ENCODE measurements at regions not wholly inside any gene's neighbourhood (a gene's known extent, or its start where the extent isn't known, plus 50 kb on each side); places are given as distances from the start of the nearest gene placed in this dataset.

DNA sequence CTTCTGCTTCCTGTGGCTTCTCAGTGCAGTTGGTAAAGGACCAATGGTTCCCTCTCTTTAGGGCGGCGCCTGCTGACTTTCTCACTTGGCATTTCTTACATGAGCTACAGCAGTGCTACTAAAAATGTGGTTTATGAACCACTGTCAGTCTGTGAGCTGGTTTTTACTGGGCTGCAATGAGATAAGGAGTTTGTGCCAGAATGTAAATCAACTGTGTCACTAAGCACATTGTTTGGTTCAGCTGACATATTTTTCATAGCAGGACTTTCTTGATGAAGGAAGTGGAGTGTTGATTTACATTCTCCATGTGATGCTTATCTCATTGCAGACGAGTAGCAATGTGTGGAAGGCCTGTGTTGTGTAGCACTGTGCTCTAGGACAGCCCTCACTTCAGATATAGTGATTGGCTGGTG is 463.3 kb downstream of the SOX6 start:
- Histone ChIP-seq H3K9ac (ENCODE audit: low read depth in 1 of 2, low read length in 2 of 2) (no peak overlapping the region), H3K36me3 (ENCODE audit: control insufficient read depth in 1 of 2, insufficient read depth in 2 of 2, low read length in 2 of 2) (no peaks in the 10 kb centered on the region), H3K27me3 (ENCODE audit: control insufficient read depth in 1 of 2, insufficient read depth in 2 of 2, low read length in 2 of 2) (no peaks in the 10 kb centered on the region), H3K4me3 (ENCODE audit: low read depth in 1 of 2, low read length in 2 of 2) (no peak overlapping the region), H3K27ac (ENCODE audit: low read depth, low read length) (no peak overlapping the region), H3K4me1 (ENCODE audit: control insufficient read depth in 1 of 2, insufficient read depth in 2 of 2, low read length in 2 of 2) (no peaks in the 10 kb centered on the region), H3K9me3 (ENCODE audit: control insufficient read depth in 1 of 2, low read length in 2 of 2) (no peaks in the 10 kb centered on the region)

- no peak overlapping the region for H3K27ac ChIP-seq (ENCODE audit: low read depth, low read length)
- H3K9ac ChIP-seq (ENCODE audit: low read depth in 1 of 2, low read length in 2 of 2) = no peak overlapping the region
- no peaks in the 10 kb centered on the region for H3K36me3 ChIP-seq (ENCODE audit: control insufficient read depth in 1 of 2, insufficient read depth in 2 of 2, low read length in 2 of 2)
- no peak overlapping the region for H3K4me3 ChIP-seq (ENCODE audit: low read depth in 1 of 2, low read length in 2 of 2)
- H3K4me1 ChIP-seq (ENCODE audit: control insufficient read depth in 1 of 2, insufficient read depth in 2 of 2, low read length in 2 of 2) = no peaks in the 10 kb centered on the region
- no peaks in the 10 kb centered on the region for H3K9me3 ChIP-seq (ENCODE audit: control insufficient read depth in 1 of 2, low read length in 2 of 2)
- no peaks in the 10 kb centered on the region for H3K27me3 ChIP-seq (ENCODE audit: control insufficient read depth in 1 of 2, insufficient read depth in 2 of 2, low read length in 2 of 2)
Measured at GRCh38 chr11:15896026-15896425, 460.3 kb downstream of the SOX6 start.

GRCh38 chr11:15896530-15896929 is 459.8 kb downstream of the SOX6 start:
- H3K36me3 ChIP-seq (ENCODE audit: control insufficient read depth in 1 of 2, insufficient read depth in 2 of 2, low read length in 2 of 2) = no peaks in the 10 kb centered on the region

DNA sequence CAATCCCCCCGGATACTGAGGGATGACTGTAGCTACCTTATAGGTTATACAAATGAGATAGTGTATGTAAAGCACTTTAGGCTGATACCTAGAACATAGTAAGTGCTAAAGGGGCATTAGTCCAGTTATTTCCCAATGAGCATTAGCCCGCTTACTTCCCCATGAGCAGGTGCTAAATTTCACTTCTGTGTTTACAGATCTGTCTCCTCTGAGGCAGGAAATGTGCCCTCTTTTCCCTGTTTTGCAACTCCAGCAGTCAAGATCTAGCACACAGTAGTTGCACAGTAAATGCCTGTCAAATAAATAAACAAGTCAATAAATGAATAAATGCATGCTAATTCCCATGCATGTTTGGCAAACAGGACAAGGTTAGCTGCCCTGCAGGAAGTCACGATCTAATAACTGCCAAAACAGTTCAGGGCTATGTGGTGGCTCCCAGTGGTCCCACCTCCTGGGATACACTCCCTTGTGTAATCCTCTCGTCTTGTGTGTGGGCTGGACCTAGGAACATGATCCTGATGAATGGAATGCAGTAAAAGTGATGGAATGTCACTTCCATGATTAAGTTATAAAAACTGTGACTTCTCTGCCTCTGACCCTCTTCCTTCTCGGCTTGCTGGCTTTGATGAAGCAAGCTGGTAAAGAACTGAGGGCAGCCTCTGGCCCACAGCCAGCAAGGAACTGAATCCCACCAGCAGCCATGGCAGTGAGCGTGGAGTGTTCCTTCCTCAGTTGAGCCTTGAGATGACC is 459.0 kb downstream of the SOX6 start:
- H3K9ac ChIP-seq (ENCODE audit: low read depth in 1 of 2, low read length in 2 of 2) = no peak overlapping the region
- no peaks in the 10 kb centered on the region for H3K9me3 ChIP-seq (ENCODE audit: control insufficient read depth in 1 of 2, low read length in 2 of 2)
- no peaks in the 10 kb centered on the region for H3K4me1 ChIP-seq (ENCODE audit: control insufficient read depth in 1 of 2, insufficient read depth in 2 of 2, low read length in 2 of 2)
- no peak overlapping the region for H3K4me3 ChIP-seq (ENCODE audit: low read depth in 1 of 2, low read length in 2 of 2)
- no peak overlapping the region for H3K27ac ChIP-seq (ENCODE audit: low read depth, low read length)
- H3K27me3 ChIP-seq (ENCODE audit: control insufficient read depth in 1 of 2, insufficient read depth in 2 of 2, low read length in 2 of 2) = no peaks in the 10 kb centered on the region
- H3K36me3 ChIP-seq (ENCODE audit: control insufficient read depth in 1 of 2, insufficient read depth in 2 of 2, low read length in 2 of 2) = no peaks in the 10 kb centered on the region

More at GRCh38 chr11:15896530-15896929, 459.8 kb downstream of the SOX6 start:
- H3K27ac ChIP-seq (ENCODE audit: low read depth, low read length) = no peak overlapping the region
- no peaks in the 10 kb centered on the region for H3K4me1 ChIP-seq (ENCODE audit: control insufficient read depth in 1 of 2, insufficient read depth in 2 of 2, low read length in 2 of 2)
- no peaks in the 10 kb centered on the region for H3K9me3 ChIP-seq (ENCODE audit: control insufficient read depth in 1 of 2, low read length in 2 of 2)
- no peaks in the 10 kb centered on the region for H3K27me3 ChIP-seq (ENCODE audit: control insufficient read depth in 1 of 2, insufficient read depth in 2 of 2, low read length in 2 of 2)
- H3K4me3 ChIP-seq (ENCODE audit: low read depth in 1 of 2, low read length in 2 of 2) = no peak overlapping the region
- H3K9ac ChIP-seq (ENCODE audit: low read depth in 1 of 2, low read length in 2 of 2) = no peak overlapping the region

- no peaks in the 10 kb centered on the region for H3K4me1 ChIP-seq (ENCODE audit: control insufficient read depth in 1 of 2, insufficient read depth in 2 of 2, low read length in 2 of 2)
- no peak overlapping the region for H3K9ac ChIP-seq (ENCODE audit: low read depth in 1 of 2, low read length in 2 of 2)
- H3K4me3 ChIP-seq (ENCODE audit: low read depth in 1 of 2, low read length in 2 of 2) = no peak overlapping the region
- no peak overlapping the region for H3K27ac ChIP-seq (ENCODE audit: low read depth, low read length)
- H3K27me3 ChIP-seq (ENCODE audit: control insufficient read depth in 1 of 2, insufficient read depth in 2 of 2, low read length in 2 of 2) = no peaks in the 10 kb centered on the region
- H3K9me3 ChIP-seq (ENCODE audit: control insufficient read depth in 1 of 2, low read length in 2 of 2) = no peaks in the 10 kb centered on the region
- no peaks in the 10 kb centered on the region for H3K36me3 ChIP-seq (ENCODE audit: control insufficient read depth in 1 of 2, insufficient read depth in 2 of 2, low read length in 2 of 2)
Measured at GRCh38 chr11:15901054-15901453, 455.3 kb downstream of the SOX6 start.

GRCh38 chr11:15901790-15902189 is 454.6 kb downstream of the SOX6 start:
- no peak overlapping the region for H3K27ac ChIP-seq (ENCODE audit: low read depth, low read length)
- H3K36me3 ChIP-seq (ENCODE audit: control insufficient read depth in 1 of 2, insufficient read depth in 2 of 2, low read length in 2 of 2) = no peaks in the 10 kb centered on the region
- no peaks in the 10 kb centered on the region for H3K27me3 ChIP-seq (ENCODE audit: control insufficient read depth in 1 of 2, insufficient read depth in 2 of 2, low read length in 2 of 2)
- no peak overlapping the region for H3K9ac ChIP-seq (ENCODE audit: low read depth in 1 of 2, low read length in 2 of 2)
- no peak overlapping the region for H3K4me3 ChIP-seq (ENCODE audit: low read depth in 1 of 2, low read length in 2 of 2)
- no peaks in the 10 kb centered on the region for H3K4me1 ChIP-seq (ENCODE audit: control insufficient read depth in 1 of 2, insufficient read depth in 2 of 2, low read length in 2 of 2)
- H3K9me3 ChIP-seq (ENCODE audit: control insufficient read depth in 1 of 2, low read length in 2 of 2) = no peaks in the 10 kb centered on the region

DNA sequence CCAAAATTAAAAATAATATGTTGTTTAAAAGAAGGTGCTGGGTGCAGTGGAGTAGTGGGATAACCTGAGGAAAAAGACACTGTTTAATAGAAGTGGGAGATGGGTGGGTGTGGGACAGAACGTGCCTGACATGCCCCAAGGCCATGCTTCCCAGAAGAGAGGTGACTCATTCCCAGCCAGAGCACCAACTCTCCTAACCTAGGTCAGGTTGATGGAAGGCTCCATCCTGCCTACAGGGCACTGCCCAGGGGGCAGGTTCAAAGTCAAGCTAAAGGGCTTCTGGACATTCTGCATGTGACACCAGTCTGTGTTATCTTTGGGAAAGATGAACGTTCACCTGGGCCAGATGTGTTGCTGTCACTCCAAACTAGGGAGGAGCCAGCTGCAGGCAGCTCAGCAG is 453.1 kb downstream of the SOX6 start:
- Histone ChIP-seq H3K4me1 (ENCODE audit: control insufficient read depth in 1 of 2, insufficient read depth in 2 of 2, low read length in 2 of 2) (no peaks in the 10 kb centered on the region), H3K36me3 (ENCODE audit: control insufficient read depth in 1 of 2, insufficient read depth in 2 of 2, low read length in 2 of 2) (no peaks in the 10 kb centered on the region)

GRCh38 chr11:15905366-15906104 is 450.8 kb downstream of the SOX6 start:
- Histone ChIP-seq H3K4me3 (ENCODE audit: low read depth in 1 of 2, low read length in 2 of 2) (no peak overlapping the region), H3K27me3 (ENCODE audit: control insufficient read depth in 1 of 2, insufficient read depth in 2 of 2, low read length in 2 of 2) (no peaks in the 10 kb centered on the region), H3K27ac (ENCODE audit: low read depth, low read length) (no peak overlapping the region), H3K9me3 (ENCODE audit: control insufficient read depth in 1 of 2, low read length in 2 of 2) (no peaks in the 10 kb centered on the region), H3K9ac (ENCODE audit: low read depth in 1 of 2, low read length in 2 of 2) (no peak overlapping the region), H3K4me1 (ENCODE audit: control insufficient read depth in 1 of 2, insufficient read depth in 2 of 2, low read length in 2 of 2) (no peaks in the 10 kb centered on the region), H3K36me3 (ENCODE audit: control insufficient read depth in 1 of 2, insufficient read depth in 2 of 2, low read length in 2 of 2) (no peaks in the 10 kb centered on the region)

More for the DNA sequence above, 453.1 kb downstream of the SOX6 start:
- no peak overlapping the region for H3K9ac ChIP-seq (ENCODE audit: low read depth in 1 of 2, low read length in 2 of 2)
- H3K27me3 ChIP-seq (ENCODE audit: control insufficient read depth in 1 of 2, insufficient read depth in 2 of 2, low read length in 2 of 2) = no peaks in the 10 kb centered on the region
- no peaks in the 10 kb centered on the region for H3K9me3 ChIP-seq (ENCODE audit: control insufficient read depth in 1 of 2, low read length in 2 of 2)
- H3K4me3 ChIP-seq (ENCODE audit: low read depth in 1 of 2, low read length in 2 of 2) = no peak overlapping the region
- H3K27ac ChIP-seq (ENCODE audit: low read depth, low read length) = no peak overlapping the region

DNA sequence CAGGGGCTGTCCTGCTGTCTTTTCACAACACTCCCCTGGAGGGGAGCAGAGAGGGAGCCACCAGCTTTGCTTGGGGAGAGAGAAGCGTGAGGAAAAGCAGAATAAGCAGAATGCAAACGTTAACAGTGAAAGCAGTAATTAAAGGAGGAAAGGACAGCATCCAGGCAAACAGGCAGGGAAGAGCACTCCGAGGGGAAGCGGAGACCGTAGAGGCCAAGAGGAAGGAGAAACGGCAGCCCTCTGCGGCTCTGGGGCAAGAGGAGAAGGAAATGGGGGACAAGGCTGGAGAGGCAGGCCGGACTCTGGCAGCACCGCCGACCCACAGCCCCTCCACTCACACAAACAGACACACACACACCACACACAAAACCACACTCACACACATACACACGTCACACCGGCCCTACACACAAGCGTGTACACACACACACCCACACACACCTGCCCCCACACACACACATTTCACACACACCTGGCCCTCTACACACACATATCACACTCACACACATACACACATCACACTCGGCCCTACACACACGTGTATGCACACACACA is 449.8 kb downstream of the SOX6 start:
- Histone ChIP-seq H3K4me3 (ENCODE audit: low read depth in 1 of 2, low read length in 2 of 2) (no peak overlapping the region), H3K9me3 (ENCODE audit: control insufficient read depth in 1 of 2, low read length in 2 of 2) (no peaks in the 10 kb centered on the region), H3K9ac (ENCODE audit: low read depth in 1 of 2, low read length in 2 of 2) (no peak overlapping the region), H3K4me1 (ENCODE audit: control insufficient read depth in 1 of 2, insufficient read depth in 2 of 2, low read length in 2 of 2) (no peaks in the 10 kb centered on the region), H3K27me3 (ENCODE audit: control insufficient read depth in 1 of 2, insufficient read depth in 2 of 2, low read length in 2 of 2) (no peaks in the 10 kb centered on the region), H3K27ac (ENCODE audit: low read depth, low read length) (no peak overlapping the region), H3K36me3 (ENCODE audit: control insufficient read depth in 1 of 2, insufficient read depth in 2 of 2, low read length in 2 of 2) (no peaks in the 10 kb centered on the region)

DNA sequence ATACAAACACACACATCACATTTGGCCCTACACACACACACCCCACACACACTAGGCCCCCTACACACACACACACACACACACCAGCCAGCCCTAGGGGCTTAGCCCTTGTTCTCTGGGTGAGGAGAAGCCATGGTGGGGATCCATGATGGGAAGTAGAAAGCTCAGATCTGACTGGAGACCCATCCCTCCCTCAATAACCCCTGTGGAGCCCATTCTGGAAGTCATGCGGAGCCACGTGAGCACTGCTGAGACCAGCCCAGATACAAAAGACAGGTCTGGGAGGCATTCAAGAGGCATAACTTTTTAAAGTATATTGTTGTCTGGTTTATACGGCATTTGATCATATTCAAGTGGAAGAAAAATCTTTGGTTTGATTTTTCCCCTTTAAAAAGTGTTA is 448.5 kb downstream of the SOX6 start:
- no peak overlapping the region for H3K4me3 ChIP-seq (ENCODE audit: low read depth in 1 of 2, low read length in 2 of 2)

More for the DNA sequence above, 448.5 kb downstream of the SOX6 start:
- Histone ChIP-seq H3K27me3 (ENCODE audit: control insufficient read depth in 1 of 2, insufficient read depth in 2 of 2, low read length in 2 of 2) (no peaks in the 10 kb centered on the region), H3K27ac (ENCODE audit: low read depth, low read length) (no peak overlapping the region), H3K9me3 (ENCODE audit: control insufficient read depth in 1 of 2, low read length in 2 of 2) (no peaks in the 10 kb centered on the region), H3K36me3 (ENCODE audit: control insufficient read depth in 1 of 2, insufficient read depth in 2 of 2, low read length in 2 of 2) (no peaks in the 10 kb centered on the region), H3K4me1 (ENCODE audit: control insufficient read depth in 1 of 2, insufficient read depth in 2 of 2, low read length in 2 of 2) (no peaks in the 10 kb centered on the region), H3K9ac (ENCODE audit: low read depth in 1 of 2, low read length in 2 of 2) (no peak overlapping the region)
